GM23248 (cell line): ENCODE measurements at regions not wholly inside any gene's neighbourhood (a gene's known extent, or its start where the extent isn't known, plus 50 kb on each side); places are given as distances from the start of the nearest gene placed in this dataset.

Experiments used
- DNase-seq: peaks from one replicate; pipeline ENCODE4 v3.0.0-alpha.2; 2015
- H2AFZ ChIP-seq: fragments of 200-600 bp; sonication (generic); 2 replicates; pipeline ENCODE4 v1.6.1; 2016; ENCODE audit warnings: antibody characterized with exemption
- H3F3A ChIP-seq: fragments of 200-600 bp; sonication (generic); 2 replicates; pipeline ENCODE4 v1.6.1; 2016; ENCODE audit warnings: mild to moderate bottlenecking, antibody characterized with exemption, mixed run types; ENCODE audit not compliant: insufficient read depth
- H3K27ac ChIP-seq: fragments of 200-600 bp; sonication (generic); 2 replicates; pipeline ENCODE4 v1.5.1; 2016; ENCODE audit warnings: mild to moderate bottlenecking
- H3K27me3 ChIP-seq: fragments of 200-600 bp; sonication (generic); replicated peaks from 2 replicates; pipeline ENCODE4 v1.6.1; 2016; ENCODE audit warnings: mild to moderate bottlenecking; ENCODE audit not compliant: insufficient read depth
- H3K36me3 ChIP-seq: fragments of 200-600 bp; sonication (generic); 2 replicates; pipeline ENCODE4 v1.6.1; 2016; ENCODE audit warnings: low read depth, mild to moderate bottlenecking
- H3K4me1 ChIP-seq: fragments of 200-600 bp; sonication (generic); 2 replicates; pipeline ENCODE4 v1.6.1; 2016; ENCODE audit warnings: mild to moderate bottlenecking; ENCODE audit not compliant: insufficient read depth
- H3K4me2 ChIP-seq: fragments of 200-600 bp; sonication (generic); one replicate; pipeline ENCODE4 v1.6.1; 2016; ENCODE audit warnings: mild to moderate bottlenecking; ENCODE audit not compliant: unreplicated experiment
- H3K4me3 ChIP-seq: fragments of 200-600 bp; sonication (generic); 2 replicates; pipeline ENCODE4 v1.5.1; 2016; ENCODE audit warnings: mild to moderate bottlenecking
- H3K79me2 ChIP-seq: fragments of 200-600 bp; sonication (generic); 2 replicates; pipeline ENCODE4 v1.6.1; 2016; ENCODE audit warnings: mild to moderate bottlenecking; ENCODE audit not compliant: insufficient read depth
- H3K9ac ChIP-seq: fragments of 200-600 bp; sonication (generic); 2 replicates; pipeline ENCODE4 v1.6.1; 2016; ENCODE audit warnings: mild to moderate bottlenecking
- H3K9me2 ChIP-seq: fragments of 200-600 bp; sonication (generic); 2 replicates; pipeline ENCODE4 v1.6.1; 2016; ENCODE audit warnings: mixed run types, mild to moderate bottlenecking, moderate library complexity; ENCODE audit not compliant: insufficient read depth
- H3K9me3 ChIP-seq: fragments of 200-600 bp; sonication (generic); one replicate; pipeline ENCODE4 v1.6.1; 2017; ENCODE audit warnings: low read depth
- H4K20me1 ChIP-seq: fragments of 200-600 bp; sonication (generic); 2 replicates; pipeline ENCODE4 v1.6.0; 2016; ENCODE audit not compliant: insufficient read depth
- EZH2 ChIP-seq: fragments of 200-600 bp; sonication (generic); IDR thresholded peaks from 2 replicates; pipeline ENCODE4 v1.6.1; 2018; ENCODE audit warnings: antibody characterized with exemption, mild to moderate bottlenecking; ENCODE audit not compliant: insufficient read depth, poor library complexity, severe bottlenecking
- EZH2phosphoT487 ChIP-seq: fragments of 200-600 bp; sonication (generic); IDR thresholded peaks from 2 replicates; pipeline ENCODE4 v1.6.1; 2018; ENCODE audit warnings: antibody characterized with exemption, moderate library complexity, mild to moderate bottlenecking, low read depth; ENCODE audit not compliant: insufficient read depth
- WGBS, 2 experiments: methylation state at CpG; one replicate each; pipeline ENCODE4 v1.1.6; 2015 to 2017; ENCODE audit warnings: low lambda C conversion rate in 2 of 2, low coverage in 1 of 2; ENCODE audit errors: missing lambda C conversion rate in 2 of 2; 5-methylcytosine and 5-hydroxymethylcytosine counted together
- in situ Hi-C: fragments of 300-500 bp; cut with MboI; formaldehyde crosslinking; loops from 2 replicates; pipeline ENCODE4 v1.15.0; 2020

DNA sequence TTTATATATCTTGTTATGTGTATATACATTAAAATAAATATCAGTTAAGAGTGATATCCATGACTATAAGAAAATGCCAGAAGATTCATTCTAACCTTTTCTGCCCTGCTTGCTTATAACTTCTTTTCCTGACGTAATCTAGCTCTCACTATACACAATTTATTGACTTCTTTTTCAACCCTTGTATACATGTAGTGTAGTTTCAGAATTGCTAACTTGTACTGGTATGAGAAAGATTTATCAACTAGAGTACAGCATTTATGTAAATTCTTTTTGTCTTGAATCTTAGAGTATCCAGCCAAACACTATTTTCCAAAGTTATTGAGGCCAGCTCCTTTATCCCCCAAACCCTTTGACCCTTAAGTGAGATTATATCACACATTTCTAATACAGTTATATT lies 798.0 kb upstream of the RAB6C start:
- in situ Hi-C loops: no loop called here
- no peak for TF ChIP-seq EZH2
- TF ChIP-seq EZH2phosphoT487: no peak
- WGBS, 2 experiments: 9 to 13% methylated on average over 1 of the region's 1 CpG

DNA sequence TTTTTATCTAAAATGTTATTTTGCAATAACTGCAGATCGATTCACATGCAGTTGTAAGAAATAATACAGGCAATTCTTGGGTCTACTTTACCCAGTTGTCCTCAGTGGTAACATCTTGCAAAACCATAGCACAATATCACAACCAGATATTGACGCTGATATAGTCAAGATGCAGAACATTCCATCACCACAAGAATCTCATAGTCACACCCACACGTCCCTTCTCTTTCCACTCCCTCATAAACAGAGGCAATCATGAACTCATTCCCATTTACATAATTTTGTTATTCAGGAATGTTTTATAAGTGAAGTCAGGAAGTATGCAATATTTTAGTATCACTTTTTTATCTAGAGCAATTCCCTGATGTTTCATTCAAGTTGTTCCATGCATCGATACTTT lies 797.5 kb upstream of the RAB6C start:
- H3K79me2 ChIP-seq: no peaks in the 10 kb centered on the region
- TF ChIP-seq EZH2phosphoT487: no peak
- no peak for TF ChIP-seq EZH2
- no peaks in the 10 kb centered on the region for H3K4me1 ChIP-seq
- H4K20me1 ChIP-seq: no peaks in the 10 kb centered on the region
- H3K9me2 ChIP-seq: no peaks in the 10 kb centered on the region
- WGBS, 2 experiments: 26 to 28% methylated on average over 4 of the region's 4 CpGs
- H3K4me2 ChIP-seq: no peak overlapping the region
- H3K9ac ChIP-seq: no peak overlapping the region
- in situ Hi-C loops: no loop called here
- no peak overlapping the region for H2AFZ ChIP-seq
- DNase-seq: no peak
- H3K9me3 ChIP-seq: no peaks in the 10 kb centered on the region
- no peaks in the 10 kb centered on the region for H3K27me3 ChIP-seq
- H3F3A ChIP-seq: no peaks in the 10 kb centered on the region
- no peaks in the 10 kb centered on the region for H3K36me3 ChIP-seq
- no peak overlapping the region for H3K4me3 ChIP-seq
- no peak overlapping the region for H3K27ac ChIP-seq

More for the DNA sequence above, 798.0 kb upstream of the RAB6C start:
- Histone ChIP-seq H3K4me2 (no peak overlapping the region), H3F3A (no peaks in the 10 kb centered on the region), H3K79me2 (no peaks in the 10 kb centered on the region), H3K4me3 (no peak overlapping the region), H3K27me3 (no peaks in the 10 kb centered on the region), H3K36me3 (no peaks in the 10 kb centered on the region), H3K9me2 (no peaks in the 10 kb centered on the region), H3K9ac (no peak overlapping the region), H2AFZ (no peak overlapping the region), H3K9me3 (no peaks in the 10 kb centered on the region), H4K20me1 (no peaks in the 10 kb centered on the region), H3K4me1 (no peaks in the 10 kb centered on the region), H3K27ac (no peak overlapping the region)
- no peak for DNase-seq

DNA sequence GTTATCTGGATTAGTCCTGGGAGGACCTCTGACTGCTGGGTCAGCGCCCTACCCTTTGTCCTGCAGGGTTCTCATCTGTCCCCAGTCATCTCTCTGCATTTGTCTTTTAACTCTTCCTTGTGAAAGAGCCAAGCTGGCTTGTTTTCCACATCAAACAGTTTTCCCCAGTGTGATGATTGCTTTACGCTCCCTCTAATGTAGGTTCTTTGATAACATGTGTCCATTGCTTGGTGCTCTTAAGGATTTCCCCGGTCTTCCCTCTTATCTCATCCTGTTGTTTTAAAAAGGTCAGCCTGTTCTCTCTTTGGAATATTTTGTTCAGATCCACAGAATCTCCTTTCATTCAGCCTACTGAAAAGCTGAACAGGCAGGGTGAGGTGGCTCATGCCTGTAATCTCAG lies 792.1 kb upstream of the RAB6C start:
- 54 to 55% methylated on average over 3 of the region's 3 CpGs for WGBS, 2 experiments
- no peaks in the 10 kb centered on the region for H3K36me3 ChIP-seq
- H4K20me1 ChIP-seq: no peaks in the 10 kb centered on the region
- in situ Hi-C loops: no loop called here
- no peaks in the 10 kb centered on the region for H3K4me1 ChIP-seq
- no peak overlapping the region for H2AFZ ChIP-seq
- H3K79me2 ChIP-seq: no peaks in the 10 kb centered on the region
- no peak for DNase-seq
- H3K27ac ChIP-seq: no peak overlapping the region
- no peaks in the 10 kb centered on the region for H3K27me3 ChIP-seq
- H3K4me2 ChIP-seq: no peak overlapping the region
- H3K9me2 ChIP-seq: no peaks in the 10 kb centered on the region
- no peaks in the 10 kb centered on the region for H3K9me3 ChIP-seq
- TF ChIP-seq EZH2 (no peak), EZH2phosphoT487 (no peak)
- H3F3A ChIP-seq: no peaks in the 10 kb centered on the region
- H3K9ac ChIP-seq: no peak overlapping the region
- H3K4me3 ChIP-seq: no peak overlapping the region

DNA sequence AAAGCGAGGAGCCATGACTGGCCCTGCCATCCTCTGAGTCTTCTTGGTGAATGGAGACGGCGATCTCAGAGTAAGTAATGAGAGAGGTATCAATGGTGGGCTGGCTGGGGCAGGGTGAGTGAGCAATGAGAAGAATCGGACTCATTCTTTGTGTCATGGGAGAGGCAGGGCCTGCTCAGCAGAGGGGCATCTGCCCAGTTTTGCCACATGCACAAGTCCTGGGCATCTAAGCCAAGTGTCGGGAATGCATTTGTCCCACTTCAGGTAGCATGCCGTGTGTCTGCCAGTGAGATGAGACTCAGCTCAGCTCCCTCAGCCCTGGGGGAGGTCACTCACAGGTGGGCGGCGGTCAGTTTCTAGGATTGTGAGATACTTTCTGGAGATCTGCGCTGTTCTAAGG lies 791.0 kb upstream of the RAB6C start:
- H3K36me3 ChIP-seq: no peaks in the 10 kb centered on the region
- H3K9me3 ChIP-seq: no peaks in the 10 kb centered on the region
- TF ChIP-seq EZH2phosphoT487 (no peak), EZH2 (no peak)
- no peaks in the 10 kb centered on the region for H3K9me2 ChIP-seq
- no peaks in the 10 kb centered on the region for H3K79me2 ChIP-seq
- DNase-seq: no peak
- no peak overlapping the region for H3K4me2 ChIP-seq
- WGBS, 2 experiments: 44 to 57% methylated on average over 9 of the region's 9 CpGs
- H3F3A ChIP-seq: no peaks in the 10 kb centered on the region
- in situ Hi-C loops: no loop called here
- H3K9ac ChIP-seq: no peak overlapping the region
- H2AFZ ChIP-seq: no peak overlapping the region
- no peaks in the 10 kb centered on the region for H3K27me3 ChIP-seq
- H3K4me3 ChIP-seq: no peak overlapping the region
- H3K27ac ChIP-seq: no peak overlapping the region
- no peaks in the 10 kb centered on the region for H3K4me1 ChIP-seq
- no peaks in the 10 kb centered on the region for H4K20me1 ChIP-seq

DNA sequence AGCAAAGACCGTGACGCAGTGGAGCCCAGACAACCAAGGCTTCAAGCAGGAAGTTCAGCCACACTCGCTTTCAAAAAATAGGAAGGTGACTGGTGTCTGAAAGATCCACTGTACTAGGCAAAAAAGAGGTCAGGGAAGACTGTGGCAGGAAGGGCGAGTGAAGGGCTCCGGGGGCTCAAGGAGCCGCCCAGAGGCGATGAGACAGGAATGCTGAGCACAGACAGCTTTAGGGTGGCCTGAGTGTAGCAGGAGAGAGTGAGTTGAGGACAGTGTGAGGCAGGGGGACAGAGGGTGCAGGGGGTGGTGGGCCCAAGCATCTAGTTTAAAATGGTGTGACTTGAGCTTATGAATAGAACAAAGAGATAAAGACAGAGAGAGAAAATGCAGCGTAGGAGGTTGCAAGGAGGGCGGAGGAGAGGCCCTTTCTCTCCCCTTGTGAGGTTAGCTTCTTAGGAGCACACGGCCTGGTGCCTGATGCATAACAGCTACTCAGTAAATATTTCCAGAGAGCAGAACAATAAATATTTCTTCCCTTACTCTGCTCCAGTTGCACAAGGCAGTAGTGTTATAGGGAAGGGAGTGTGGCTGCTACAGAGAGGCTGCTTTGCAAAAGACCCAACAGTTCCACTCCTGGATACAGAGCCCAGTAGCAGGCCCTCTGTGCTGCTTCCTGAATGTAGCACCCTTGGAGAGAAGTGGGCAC lies 789.7 kb upstream of the RAB6C start:
- WGBS, 2 experiments: 41 to 50% methylated on average over 10 of the region's 10 CpGs
- Histone ChIP-seq H3K4me3 (no peak overlapping the region), H3K9ac (no peak overlapping the region), H2AFZ (no peak overlapping the region), H3K9me2 (no peaks in the 10 kb centered on the region), H4K20me1 (no peaks in the 10 kb centered on the region), H3K79me2 (no peaks in the 10 kb centered on the region), H3K9me3 (no peaks in the 10 kb centered on the region), H3K4me1 (no peaks in the 10 kb centered on the region), H3K27me3 (no peaks in the 10 kb centered on the region), H3K4me2 (no peak overlapping the region), H3F3A (no peaks in the 10 kb centered on the region), H3K36me3 (no peaks in the 10 kb centered on the region), H3K27ac (no peak overlapping the region)
- TF ChIP-seq EZH2: no peak
- no peak for TF ChIP-seq EZH2phosphoT487
- in situ Hi-C loops: no loop called here
- no peak for DNase-seq
